Aorta (tissue), 5 donors: ENCODE measurements at regions not wholly inside any gene's neighbourhood (a gene's known extent, or its start where the extent isn't known, plus 50 kb on each side); places are given as distances from the start of the nearest gene placed in this dataset.

Source experiments
- ATAC-seq: fragments of 200-7000 bp; cut with Tn5 transposase; one replicate; pipeline ENCODE4 v1.9.1; 2022; ENCODE audit warnings: moderate library complexity; ENCODE audit not compliant: low FRiP score
- DNase-seq, 2 donors: peaks; one replicate each; pipeline ENCODE4 v3.0.0-alpha.2; 2020
- H3K27ac ChIP-seq, 2 donors: one replicate each; pipeline ENCODE4 v1.5.1; 2013; ENCODE audit warnings: low read length in 2 of 2, mild to moderate bottlenecking in 2 of 2, moderate library complexity in 2 of 2, control low read depth in 1 of 2, inconsistent platforms in 1 of 2, low read depth in 1 of 2
- H3K27me3 ChIP-seq, 2 donors: one replicate each; pipeline ENCODE4 v1.6.1; 2013; ENCODE audit warnings: control low read depth in 1 of 2, low read length in 1 of 2, mild to moderate bottlenecking in 1 of 2, moderate library complexity in 1 of 2; ENCODE audit not compliant: insufficient read depth in 2 of 2, control insufficient read depth in 1 of 2
- H3K36me3 ChIP-seq, 2 donors: one replicate each; pipeline ENCODE4 v1.6.1; 2013; ENCODE audit warnings: control low read depth in 1 of 2, low read length in 1 of 2, mild to moderate bottlenecking in 1 of 2; ENCODE audit not compliant: insufficient read depth in 2 of 2, control insufficient read depth in 1 of 2
- H3K4me1 ChIP-seq, 2 donors: one replicate each; pipeline ENCODE4 v1.6.1; 2013; ENCODE audit warnings: low read length in 2 of 2, control low read depth in 1 of 2, mild to moderate bottlenecking in 1 of 2, moderate library complexity in 1 of 2; ENCODE audit not compliant: insufficient read depth in 2 of 2, control insufficient read depth in 1 of 2
- H3K4me3 ChIP-seq, 2 donors: one replicate each; pipeline ENCODE4 v1.5.1; 2013; ENCODE audit warnings: low read length in 2 of 2, control low read depth in 1 of 2, mild to moderate bottlenecking in 1 of 2
- H3K9me3 ChIP-seq: one replicate; pipeline ENCODE4 v1.6.1; 2013; ENCODE audit warnings: mild to moderate bottlenecking, low read length; ENCODE audit not compliant: control insufficient read depth
- WGBS, 2 donors: extraction: QIAGEN DNeasy Blood & Tissue Kit; methylation state at CpG; one replicate each; pipeline ENCODE4 v1.1.7; 2013; 5-methylcytosine and 5-hydroxymethylcytosine counted together
- intact Hi-C, 2 donors: fragments of 100-400 bp; cut with DNase I; formaldehyde crosslinking; loops; one replicate each; pipeline versions ENCODE4 v1.14.2 to v1.15.0; 2022
- donor health status: healthy with polysubstance abuse.
- donor health status: Bipolar disorder and iron deficiency.
- donor health status: DM: no; HTN: no; CAD: no.
- donor health status: DM: no; HTN: no; CAD: no.
- donor health status: DM: yes; HTN: yes; CAD: no.

DNA sequence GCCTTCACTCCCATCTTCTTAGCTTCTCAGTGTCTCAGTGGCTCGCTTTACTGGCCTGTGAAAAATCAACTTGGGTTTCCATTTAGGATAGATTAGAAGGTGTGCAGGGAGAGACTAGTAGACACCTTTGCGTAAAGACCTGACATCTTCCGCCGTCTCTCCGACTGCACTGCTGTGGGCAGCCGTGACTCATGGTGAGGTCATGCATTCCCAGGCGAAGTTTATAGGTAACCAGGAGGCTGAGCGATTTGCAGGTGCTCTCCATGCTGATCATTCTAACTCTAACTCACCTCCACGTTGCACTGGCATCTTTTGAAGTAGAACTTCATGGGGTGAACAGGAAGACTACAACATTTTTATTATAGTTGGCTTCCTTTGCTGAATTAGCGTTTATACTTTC, 68.0 kb upstream of the ZNF438 start:
- ATAC-seq (no peak), DNase-seq (no peak)
- Histone ChIP-seq H3K4me1 (no peaks in the 10 kb centered on the region), H3K4me3 (no peak overlapping the region), H3K27ac (no peak overlapping the region), H3K27me3 (no peaks in the 10 kb centered on the region), H3K9me3 (no peaks in the 10 kb centered on the region), H3K36me3 (no peaks in the 10 kb centered on the region)
- intact Hi-C loops: no loop called here
- WGBS, 2 donors: 62 to 66% methylated on average over 10 of the region's 10 CpGs

DNA sequence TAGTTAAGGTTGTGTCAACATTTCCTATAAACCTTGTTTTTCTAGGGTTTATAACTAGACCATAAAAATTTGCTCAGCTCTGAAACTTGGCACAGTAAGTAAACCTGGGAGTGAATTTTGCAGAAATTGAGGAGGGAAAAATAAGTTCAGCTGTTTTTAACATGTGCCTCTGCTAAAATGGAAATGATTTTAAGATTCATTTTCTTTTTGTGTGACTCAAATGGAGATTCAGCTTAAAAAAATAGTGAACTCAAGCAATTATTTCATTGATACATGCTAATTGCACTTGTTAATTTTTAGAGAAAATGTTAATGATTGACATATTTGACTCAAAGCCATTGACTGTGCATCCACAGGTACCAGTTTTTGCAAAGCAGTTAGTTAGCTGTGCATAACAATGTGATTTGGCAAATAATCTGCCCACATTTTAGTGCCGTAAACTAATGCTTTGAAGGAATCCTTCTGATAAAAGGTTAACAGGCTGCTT, 68.5 kb upstream of the ZNF438 start:
- DNase-seq (no peak), ATAC-seq (no peak)
- Histone ChIP-seq H3K4me1 (no peaks in the 10 kb centered on the region), H3K27me3 (no peaks in the 10 kb centered on the region), H3K4me3 (no peak overlapping the region), H3K27ac (no peak overlapping the region), H3K9me3 (no peaks in the 10 kb centered on the region), H3K36me3 (no peaks in the 10 kb centered on the region)
- intact Hi-C loops: no loop called here
- 50 to 78% methylated on average over 1 of the region's 1 CpG for WGBS, 2 donors

DNA sequence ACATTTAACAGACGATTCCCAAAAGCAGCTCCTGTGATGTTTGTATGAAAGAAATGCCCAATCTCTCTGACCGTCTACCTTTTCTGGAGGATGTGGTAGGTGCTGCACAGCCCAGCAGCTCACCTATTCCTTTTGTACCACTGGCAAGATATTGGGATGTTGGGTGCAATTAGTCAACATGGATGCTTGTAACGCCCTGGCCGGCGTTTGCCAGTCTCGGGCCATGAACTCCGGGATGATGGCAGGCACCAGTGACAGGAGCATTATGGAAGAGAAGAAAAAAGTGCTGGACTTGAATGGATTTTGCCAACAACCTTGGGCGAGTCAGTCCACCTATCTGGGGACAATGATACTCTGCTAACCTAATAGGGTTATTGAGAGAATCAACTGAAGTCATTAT, 69.0 kb upstream of the ZNF438 start:
- intact Hi-C loops: no loop called here
- ATAC-seq (no peak), DNase-seq (no peak)
- Histone ChIP-seq H3K36me3 (no peaks in the 10 kb centered on the region), H3K27ac (peak overlapping the region in 1 of 2 donors; percentile 17), H3K4me1 (no peaks in the 10 kb centered on the region), H3K27me3 (no peaks in the 10 kb centered on the region), H3K9me3 (no peaks in the 10 kb centered on the region), H3K4me3 (no peak overlapping the region)
- WGBS, 2 donors: 84 to 90% methylated on average over 8 of the region's 8 CpGs

DNA sequence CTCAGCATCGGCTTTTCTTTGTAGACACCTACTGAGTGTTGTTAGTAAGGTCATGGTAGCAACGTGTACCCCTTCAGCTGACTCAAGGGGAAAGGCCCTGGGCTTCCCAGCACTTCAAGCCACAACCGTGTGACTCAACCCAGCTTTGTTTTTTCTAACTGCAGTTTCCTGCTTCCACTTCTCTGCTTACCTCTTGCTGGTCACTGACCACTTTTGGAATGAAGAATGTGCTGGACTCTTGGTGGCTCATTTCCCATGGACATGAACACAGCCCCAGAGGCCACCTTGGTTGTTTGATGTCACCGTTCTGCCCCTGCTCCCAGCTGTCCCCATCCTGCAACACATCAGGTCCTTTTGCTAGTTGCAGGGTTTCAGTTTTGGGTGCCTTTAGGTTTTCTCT, 69.5 kb upstream of the ZNF438 start:
- Histone ChIP-seq H3K9me3 (no peaks in the 10 kb centered on the region), H3K27ac (peak overlapping the region in 1 of 2 donors; percentile 78), H3K36me3 (no peaks in the 10 kb centered on the region), H3K4me1 (no peaks in the 10 kb centered on the region), H3K4me3 (no peak overlapping the region), H3K27me3 (no peaks in the 10 kb centered on the region)
- intact Hi-C loops: no loop called here
- peak; percentile 57 for ATAC-seq
- DNase-seq: peak in 1 of 2 donors; percentile 68
- 37 to 38% methylated on average over 4 of the region's 4 CpGs for WGBS, 2 donors

DNA sequence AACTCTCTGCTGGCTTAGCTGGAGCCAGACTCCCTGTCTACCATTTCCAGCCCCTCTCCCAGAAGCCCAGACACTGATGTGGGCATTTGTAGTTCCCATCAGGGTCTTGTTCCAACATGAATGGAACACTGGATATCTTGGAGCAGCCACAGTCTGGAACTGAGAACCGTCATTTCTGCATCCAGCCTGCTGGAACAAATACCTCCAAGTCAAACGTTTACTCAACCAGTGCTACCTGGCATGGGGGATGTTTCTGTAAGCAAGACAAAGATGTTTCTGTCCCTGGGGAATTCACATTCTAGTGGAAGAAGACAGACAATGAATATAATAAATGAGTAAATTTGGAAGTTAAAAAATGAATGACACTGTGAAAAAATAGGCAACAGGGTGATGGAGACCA, 70.8 kb upstream of the ZNF438 start:
- no peak for DNase-seq
- ATAC-seq: no peak
- Histone ChIP-seq H3K27me3 (no peaks in the 10 kb centered on the region), H3K4me3 (no peak overlapping the region), H3K4me1 (no peaks in the 10 kb centered on the region), H3K36me3 (no peaks in the 10 kb centered on the region), H3K9me3 (no peaks in the 10 kb centered on the region), H3K27ac (no peak overlapping the region)
- 18 to 20% methylated on average over 2 of the region's 2 CpGs for WGBS, 2 donors
- intact Hi-C loops: no loop called here

DNA sequence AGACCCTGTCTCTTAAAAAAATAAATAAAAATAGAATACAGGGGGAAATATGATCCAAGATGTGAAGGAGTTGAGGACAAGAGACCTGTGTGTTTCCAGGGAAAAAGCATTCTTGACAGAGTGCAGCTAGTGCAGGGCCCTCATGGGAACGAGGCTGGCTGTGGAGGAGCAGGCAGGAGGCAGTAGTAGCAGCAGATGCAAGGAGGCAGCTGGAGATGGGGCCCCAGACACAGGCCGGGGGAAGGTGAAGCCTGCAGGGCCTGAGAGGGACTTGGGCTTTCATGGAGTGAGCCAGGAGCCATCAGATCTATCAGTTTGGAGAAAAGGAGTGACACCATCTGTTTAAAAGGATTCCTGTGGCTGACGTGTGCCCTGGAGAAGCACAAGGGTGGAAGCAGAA, 71.4 kb upstream of the ZNF438 start:
- Histone ChIP-seq H3K36me3 (no peaks in the 10 kb centered on the region), H3K27me3 (no peaks in the 10 kb centered on the region), H3K4me1 (no peaks in the 10 kb centered on the region), H3K9me3 (no peaks in the 10 kb centered on the region), H3K27ac (no peak overlapping the region), H3K4me3 (no peak overlapping the region)
- 47 to 54% methylated on average over 3 of the region's 3 CpGs for WGBS, 2 donors
- ATAC-seq (no peak), DNase-seq (no peak)
- intact Hi-C loops: no loop called here

DNA sequence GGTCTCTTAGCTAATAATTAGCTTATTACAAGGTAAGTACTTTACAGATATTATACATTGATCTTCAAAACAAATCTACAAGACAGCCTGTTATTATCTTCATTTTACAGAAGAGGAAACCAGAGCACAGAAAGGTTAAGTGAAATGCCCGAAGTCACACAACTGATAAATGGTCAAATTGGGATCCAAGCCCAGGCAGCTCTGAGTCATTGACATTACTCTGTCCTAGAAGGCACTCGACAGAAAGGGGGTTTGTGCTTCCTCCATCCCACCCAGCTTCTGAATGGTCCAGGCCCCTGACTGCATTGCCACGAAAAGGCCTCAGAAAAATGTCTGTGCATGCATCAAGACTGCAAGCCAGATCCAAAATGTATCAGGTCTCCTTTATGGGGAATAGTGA, 81.3 kb upstream of the ZNF438 start:
- peaks cover 0 to 2% of the 10 kb centered on the region in 2 donors for H3K36me3 ChIP-seq
- H3K9me3 ChIP-seq: no peaks in the 10 kb centered on the region
- H3K4me3 ChIP-seq: no peak overlapping the region
- no peak for ATAC-seq
- no peaks in the 10 kb centered on the region for H3K4me1 ChIP-seq
- intact Hi-C loops: no loop called here
- no peak overlapping the region for H3K27ac ChIP-seq
- DNase-seq: no peak
- H3K27me3 ChIP-seq: no peaks in the 10 kb centered on the region
- WGBS, 2 donors: 49 to 59% methylated on average over 3 of the region's 3 CpGs

DNA sequence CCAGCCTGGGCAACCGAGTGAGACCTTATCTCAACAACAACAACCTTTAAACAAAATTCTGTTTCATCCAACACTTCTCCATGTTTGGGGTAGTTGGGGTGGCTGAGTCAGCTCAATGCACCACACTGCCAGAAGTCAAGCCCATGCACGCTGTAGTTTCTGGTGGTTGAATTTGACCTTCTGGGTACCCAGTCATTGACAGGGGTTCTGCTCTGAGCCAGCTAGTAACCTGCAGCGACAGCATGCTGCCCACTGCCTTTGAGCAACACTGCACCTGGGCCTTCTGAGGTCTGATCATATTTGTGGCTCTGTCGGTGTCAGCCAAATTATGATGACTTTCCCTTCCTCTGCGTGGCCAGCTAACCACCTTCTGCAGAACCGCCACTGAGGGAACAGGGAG, 84.6 kb upstream of the ZNF438 start:
- intact Hi-C loops: loop anchor here in 1 of 2 donors (5.0 kb wide), 1 partner anchor 39 kb away; no protein-coding TSS in a partner anchor
- ATAC-seq (no peak), DNase-seq (no peak)
- H3K4me3 ChIP-seq: no peak overlapping the region
- no peaks in the 10 kb centered on the region for H3K9me3 ChIP-seq
- peaks cover 0 to 2% of the 10 kb centered on the region in 2 donors for H3K36me3 ChIP-seq
- H3K4me1 ChIP-seq: peaks cover 0 to 3% of the 10 kb centered on the region in 2 donors
- WGBS, 2 donors: 78 to 82% methylated on average over 6 of the region's 6 CpGs
- no peak overlapping the region for H3K27ac ChIP-seq
- H3K27me3 ChIP-seq: no peaks in the 10 kb centered on the region

DNA sequence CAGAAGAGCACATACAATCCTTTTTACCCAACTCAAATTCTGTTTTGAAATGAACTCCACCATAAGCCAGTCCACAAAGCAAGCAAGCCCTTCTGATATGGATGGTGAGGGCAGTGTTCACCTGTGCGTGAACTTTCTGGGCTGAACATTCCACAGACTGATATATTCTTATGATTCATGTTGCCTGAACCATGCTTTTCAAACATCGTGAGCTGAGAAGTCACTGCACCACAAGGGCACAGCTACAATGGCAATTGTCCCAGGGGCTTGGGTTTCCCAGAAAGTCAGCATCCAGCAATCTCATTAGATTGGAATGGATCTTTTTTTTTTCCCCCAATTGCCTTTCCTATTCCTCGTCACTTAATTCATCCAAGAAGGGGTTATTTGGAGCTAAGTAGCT, 86.9 kb upstream of the ZNF438 start:
- no peak for DNase-seq
- Histone ChIP-seq H3K4me3 (no peak overlapping the region), H3K27ac (peak overlapping the region in 1 of 2 donors; percentile 73), H3K4me1 (peaks cover 2 to 5% of the 10 kb centered on the region in 2 donors), H3K9me3 (no peaks in the 10 kb centered on the region), H3K36me3 (peaks cover 0 to 2% of the 10 kb centered on the region in 2 donors), H3K27me3 (no peaks in the 10 kb centered on the region)
- intact Hi-C loops: loop anchor here in 1 of 2 donors (5.0 kb wide), 1 partner anchor 41 kb away; no protein-coding TSS in a partner anchor
- WGBS, 2 donors: 2 to 7% methylated on average over 3 of the region's 3 CpGs
- no peak for ATAC-seq
